ENCODE measurements at regions not wholly inside any gene's neighbourhood (a gene's known extent, or its start where the extent isn't known, plus 50 kb on each side); places are given as distances from the start of the nearest gene placed in this dataset.

DNA sequence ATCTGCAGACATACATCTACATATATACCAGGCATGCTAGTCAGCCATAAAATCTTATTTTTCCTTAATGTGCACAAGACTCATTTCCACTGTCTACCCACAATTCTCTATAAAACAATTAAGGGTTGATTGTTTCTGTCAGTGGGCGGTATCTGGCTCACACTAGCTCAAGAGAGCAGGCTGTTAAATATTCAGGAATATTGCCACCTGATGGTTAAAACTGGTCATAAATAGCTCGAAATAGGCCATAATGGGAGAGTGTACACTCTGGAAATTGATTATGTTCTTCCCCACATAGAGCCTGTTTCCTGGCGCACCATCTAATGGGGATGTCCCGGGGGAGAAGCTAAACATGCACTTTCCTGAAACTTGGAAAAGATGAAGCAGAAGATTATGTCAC lies 620.6 kb upstream of the ANKRD30A start:
- TF ChIP-seq, protein P1, sequence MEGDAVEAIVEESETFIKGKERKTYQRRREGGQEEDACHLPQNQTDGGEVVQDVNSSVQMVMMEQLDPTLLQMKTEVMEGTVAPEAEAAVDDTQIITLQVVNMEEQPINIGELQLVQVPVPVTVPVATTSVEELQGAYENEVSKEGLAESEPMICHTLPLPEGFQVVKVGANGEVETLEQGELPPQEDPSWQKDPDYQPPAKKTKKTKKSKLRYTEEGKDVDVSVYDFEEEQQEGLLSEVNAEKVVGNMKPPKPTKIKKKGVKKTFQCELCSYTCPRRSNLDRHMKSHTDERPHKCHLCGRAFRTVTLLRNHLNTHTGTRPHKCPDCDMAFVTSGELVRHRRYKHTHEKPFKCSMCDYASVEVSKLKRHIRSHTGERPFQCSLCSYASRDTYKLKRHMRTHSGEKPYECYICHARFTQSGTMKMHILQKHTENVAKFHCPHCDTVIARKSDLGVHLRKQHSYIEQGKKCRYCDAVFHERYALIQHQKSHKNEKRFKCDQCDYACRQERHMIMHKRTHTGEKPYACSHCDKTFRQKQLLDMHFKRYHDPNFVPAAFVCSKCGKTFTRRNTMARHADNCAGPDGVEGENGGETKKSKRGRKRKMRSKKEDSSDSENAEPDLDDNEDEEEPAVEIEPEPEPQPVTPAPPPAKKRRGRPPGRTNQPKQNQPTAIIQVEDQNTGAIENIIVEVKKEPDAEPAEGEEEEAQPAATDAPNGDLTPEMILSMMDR (IDR thresholded peaks at IDR 0.05; ENCODE audit: low read depth, low read length, missing control alignments) = no peak
- no peak overlapping the region for H3K4me3 ChIP-seq (ENCODE audit: low read depth, low read length)
- DNase-seq (ENCODE audit: low read depth) = no peak

DNA sequence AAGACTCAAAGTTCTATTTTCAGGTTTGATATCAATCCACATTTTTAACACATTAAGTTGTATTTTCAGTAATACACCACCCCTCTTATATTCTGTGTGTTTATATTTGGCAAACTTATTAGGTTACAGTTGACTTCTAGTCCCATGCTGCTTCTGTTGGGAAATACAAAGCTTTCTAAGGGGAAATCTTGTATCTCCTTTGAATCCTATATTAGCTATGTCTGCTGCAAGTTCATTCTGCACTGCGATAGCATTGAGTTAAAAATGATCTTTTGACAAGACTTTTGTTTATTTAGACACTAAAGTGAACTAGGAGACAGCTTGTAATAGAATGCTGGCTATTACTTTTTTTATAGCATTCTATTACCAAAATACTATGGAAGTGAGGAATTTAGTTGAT lies 625.1 kb upstream of the ANKRD30A start:
- no peak for DNase-seq (ENCODE audit: low read depth)
- TF ChIP-seq, protein P1 (IDR thresholded peaks at IDR 0.05; ENCODE audit: low read depth, low read length, missing control alignments) = no peak

DNA sequence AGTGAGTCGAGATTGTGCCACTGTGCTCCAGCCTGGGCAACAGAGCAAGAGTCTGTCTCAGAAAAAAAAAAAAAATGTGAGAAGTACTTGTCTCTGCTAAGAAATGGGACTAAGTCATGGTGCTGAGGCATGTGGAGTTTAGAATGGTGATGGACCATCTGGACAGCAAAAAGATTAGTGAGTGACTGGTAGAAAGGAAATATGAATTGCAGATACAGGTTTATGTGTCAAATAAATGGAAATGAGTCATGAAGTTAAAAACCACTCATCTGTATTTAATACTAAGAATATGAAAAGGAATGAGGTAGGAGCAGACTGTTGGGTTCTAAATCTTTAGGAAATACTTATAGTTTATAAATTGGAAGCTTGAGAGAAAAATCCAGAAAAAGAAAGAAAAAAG lies 625.7 kb upstream of the ANKRD30A start:
- no peak for DNase-seq (ENCODE audit: low read depth)
- TF ChIP-seq, protein P1 (IDR thresholded peaks at IDR 0.05; ENCODE audit: low read depth, low read length, missing control alignments) = no peak
- no peak overlapping the region for H3K4me3 ChIP-seq (ENCODE audit: low read depth, low read length)

More for the DNA sequence above, 625.1 kb upstream of the ANKRD30A start:
- no peak overlapping the region for H3K4me3 ChIP-seq (ENCODE audit: low read depth, low read length)

DNA sequence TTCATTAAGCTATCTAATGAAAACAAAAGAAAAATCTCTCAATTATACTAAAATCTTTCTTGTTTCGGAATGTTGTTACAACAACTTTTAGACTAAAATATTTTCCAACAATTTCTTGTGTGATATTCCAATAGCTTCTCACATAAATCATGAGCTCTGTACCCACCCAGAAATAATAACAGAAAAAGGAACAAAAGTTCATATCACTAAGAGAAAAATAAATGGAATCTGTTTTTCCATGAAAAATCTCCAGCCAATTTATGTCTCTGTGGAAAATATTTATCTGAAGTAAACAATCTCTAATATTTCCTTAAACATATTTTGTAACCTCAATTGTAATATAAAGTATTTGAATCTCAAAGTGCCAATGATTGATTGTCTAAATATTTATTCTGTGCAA lies 628.6 kb upstream of the ANKRD30A start:
- DNase-seq (ENCODE audit: low read depth) = no peak
- TF ChIP-seq, protein P1 (IDR thresholded peaks at IDR 0.05; ENCODE audit: low read depth, low read length, missing control alignments) = no peak

DNA sequence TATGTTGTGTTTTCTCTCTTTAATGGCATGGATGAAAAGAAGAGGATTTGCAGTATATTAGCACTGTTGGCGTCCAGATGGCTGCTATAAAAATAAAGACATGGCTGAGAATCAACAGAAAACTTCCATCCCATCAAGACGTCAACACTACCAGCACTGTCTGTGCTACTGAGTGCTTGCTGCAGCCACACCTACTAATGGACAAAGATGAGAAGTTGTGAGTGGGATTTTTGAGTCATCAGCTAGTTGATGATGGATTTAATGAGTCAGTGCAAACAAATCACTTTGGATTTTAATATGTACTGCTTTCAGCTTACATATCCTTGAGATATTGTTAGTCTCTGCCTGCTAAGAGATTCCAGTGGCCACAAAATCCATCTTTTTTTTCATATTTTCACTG lies 631.0 kb upstream of the ANKRD30A start:
- TF ChIP-seq, protein P1 (IDR thresholded peaks at IDR 0.05; ENCODE audit: low read depth, low read length, missing control alignments) = no peak
- DNase-seq (ENCODE audit: low read depth) = no peak
- no peak overlapping the region for H3K4me3 ChIP-seq (ENCODE audit: low read depth, low read length)

More for the DNA sequence above, 628.6 kb upstream of the ANKRD30A start:
- H3K4me3 ChIP-seq (ENCODE audit: low read depth, low read length) = no peak overlapping the region

DNA sequence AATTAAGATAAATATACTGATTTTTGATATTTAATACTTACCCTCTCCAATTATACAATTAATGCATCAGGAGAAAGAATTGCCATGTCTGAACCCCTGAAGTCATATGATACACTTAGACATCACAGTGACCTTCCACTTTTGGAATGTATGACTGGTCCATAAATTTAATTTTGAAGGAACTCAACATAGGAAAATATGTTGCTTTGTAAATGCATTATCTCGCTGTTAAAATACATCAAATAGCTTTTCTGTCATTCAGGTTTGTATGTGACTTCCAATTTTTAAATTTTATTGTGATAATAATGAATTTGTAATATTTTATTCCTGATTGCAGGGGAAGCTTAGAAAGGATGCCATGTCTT lies 631.9 kb upstream of the ANKRD30A start:
- H3K4me3 ChIP-seq (ENCODE audit: low read depth, low read length) = no peak overlapping the region
- no peak for DNase-seq (ENCODE audit: low read depth)
- TF ChIP-seq, protein P1 (IDR thresholded peaks at IDR 0.05; ENCODE audit: low read depth, low read length, missing control alignments) = no peak

DNA sequence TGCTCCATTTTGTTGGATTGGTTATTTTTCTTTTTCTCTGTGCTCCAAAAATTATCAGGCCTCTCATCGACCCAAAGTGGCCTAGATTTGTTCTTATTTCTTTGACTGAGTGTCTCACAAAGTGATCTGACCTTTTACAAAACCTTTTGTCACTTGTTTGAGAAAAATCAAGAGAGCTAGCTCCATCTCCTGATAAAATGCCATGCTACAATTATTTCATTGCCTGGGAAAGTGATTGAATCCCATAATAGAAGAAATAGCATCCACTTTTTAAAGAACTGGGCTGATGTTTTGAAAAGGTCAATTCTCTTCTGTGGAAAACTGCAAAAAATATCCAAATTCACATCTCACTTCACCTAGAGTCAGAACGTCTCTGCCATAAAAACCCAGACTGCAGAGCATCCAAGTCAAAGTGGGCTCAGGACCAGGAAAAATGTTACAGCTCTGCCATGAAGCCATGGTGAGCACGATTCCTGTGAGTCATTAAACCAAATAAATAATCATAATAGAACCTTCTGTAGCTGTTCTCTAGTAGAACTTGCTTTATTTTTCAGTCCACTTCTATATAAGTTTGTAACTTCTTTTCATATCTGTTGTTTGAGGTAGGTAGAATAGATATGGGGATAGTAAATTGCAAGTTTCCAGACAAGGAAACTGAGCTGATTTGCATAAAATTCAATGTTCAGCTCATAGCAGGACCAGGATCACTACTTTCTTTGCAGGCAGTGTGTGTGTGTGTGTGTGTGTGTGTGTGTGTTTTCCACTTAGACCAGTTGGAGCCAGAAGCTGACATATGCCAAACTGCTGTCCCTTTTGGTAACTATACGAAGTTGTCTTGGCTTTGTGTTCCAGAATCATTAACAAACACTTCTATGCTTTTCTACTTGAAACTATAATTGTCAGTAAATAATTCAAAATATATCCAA lies 632.5 kb upstream of the ANKRD30A start:
- no peak overlapping the region for H3K4me3 ChIP-seq (ENCODE audit: low read depth, low read length)
- no peak for DNase-seq (ENCODE audit: low read depth)
- TF ChIP-seq, protein P1 (IDR thresholded peaks at IDR 0.05; ENCODE audit: low read depth, low read length, missing control alignments) = no peak
